Esophagus muscularis mucosa (tissue), 4 donors: ENCODE measurements at regions not wholly inside any gene's neighbourhood (a gene's known extent, or its start where the extent isn't known, plus 50 kb on each side); places are given as distances from the start of the nearest gene placed in this dataset.

Experiments
- DNase-seq: peaks from one replicate; pipeline ENCODE4 v3.0.0-alpha.2; 2017; ENCODE audit errors: extremely low spot score
- H3K27ac ChIP-seq, 4 donors: fragments of 200-600 bp; sonication (generic); replicated peaks in 1 of 4; 1 replicate in 3 of 4; 2 replicates in 1 of 4; pipeline ENCODE4 v1.5.1; 2016 to 2019; ENCODE audit warnings: mild to moderate bottlenecking in 1 of 4
- H3K27me3 ChIP-seq, 4 donors: fragments of 200-600 bp; sonication (generic); one replicate each; pipeline versions ENCODE4 v1.5.1 to v1.6.0; 2016 to 2019
- H3K36me3 ChIP-seq, 4 donors: fragments of 200-600 bp; sonication (generic); one replicate each; pipeline ENCODE4 v1.5.1; 2016 to 2019
- H3K4me1 ChIP-seq, 4 donors: fragments of 200-600 bp; sonication (generic); one replicate each; pipeline ENCODE4 v1.5.1; 2016 to 2019
- H3K4me3 ChIP-seq, 4 donors: fragments of 200-600 bp; sonication (generic); 1 replicate in 2 of 4; 2 replicates in 2 of 4; pipeline ENCODE4 v1.5.1; 2016 to 2019; ENCODE audit warnings: mild to moderate bottlenecking in 4 of 4, moderate library complexity in 1 of 4
- H3K9me3 ChIP-seq, 4 donors: fragments of 200-600 bp; sonication (generic); 1 replicate in 3 of 4; 2 replicates in 1 of 4; pipeline ENCODE4 v1.5.1; 2016 to 2019
- CTCF ChIP-seq, 3 experiments: fragments of 200-600 bp in 2 of 3; fragments of 450-650 bp in 1 of 3; sonication (generic) in 2 of 3; IDR thresholded peaks; one replicate each; pipeline ENCODE4 v1.5.1; 2017 to 2019; ENCODE audit warnings: antibody characterized with exemption in 3 of 3, mild to moderate bottlenecking in 2 of 3, moderate library complexity in 1 of 3
- EP300 ChIP-seq: sonication (generic); formaldehyde crosslinking; IDR thresholded peaks from one replicate; pipeline ENCODE4 v1.6.1; 2017; ENCODE audit warnings: antibody characterized with exemption
- POLR2A ChIP-seq: fragments of 450-650 bp; IDR thresholded peaks from one replicate; pipeline ENCODE4 v1.6.1; 2017; ENCODE audit warnings: antibody characterized with exemption, moderate library complexity, mild to moderate bottlenecking, low read depth
- POLR2AphosphoS5 ChIP-seq, 2 donors: sonication (generic); formaldehyde crosslinking; IDR thresholded peaks; one replicate each; pipeline ENCODE4 v1.6.1; 2017; ENCODE audit warnings: antibody characterized with exemption in 2 of 2
- WGBS: methylation state at CpG from one replicate; pipeline ENCODE4 v1.1.5; 2018; 5-methylcytosine and 5-hydroxymethylcytosine counted together
- intact Hi-C: fragments of 100-400 bp; cut with DNase I; formaldehyde crosslinking; loops from one replicate; pipeline ENCODE4 v1.15.1; 2023

DNA sequence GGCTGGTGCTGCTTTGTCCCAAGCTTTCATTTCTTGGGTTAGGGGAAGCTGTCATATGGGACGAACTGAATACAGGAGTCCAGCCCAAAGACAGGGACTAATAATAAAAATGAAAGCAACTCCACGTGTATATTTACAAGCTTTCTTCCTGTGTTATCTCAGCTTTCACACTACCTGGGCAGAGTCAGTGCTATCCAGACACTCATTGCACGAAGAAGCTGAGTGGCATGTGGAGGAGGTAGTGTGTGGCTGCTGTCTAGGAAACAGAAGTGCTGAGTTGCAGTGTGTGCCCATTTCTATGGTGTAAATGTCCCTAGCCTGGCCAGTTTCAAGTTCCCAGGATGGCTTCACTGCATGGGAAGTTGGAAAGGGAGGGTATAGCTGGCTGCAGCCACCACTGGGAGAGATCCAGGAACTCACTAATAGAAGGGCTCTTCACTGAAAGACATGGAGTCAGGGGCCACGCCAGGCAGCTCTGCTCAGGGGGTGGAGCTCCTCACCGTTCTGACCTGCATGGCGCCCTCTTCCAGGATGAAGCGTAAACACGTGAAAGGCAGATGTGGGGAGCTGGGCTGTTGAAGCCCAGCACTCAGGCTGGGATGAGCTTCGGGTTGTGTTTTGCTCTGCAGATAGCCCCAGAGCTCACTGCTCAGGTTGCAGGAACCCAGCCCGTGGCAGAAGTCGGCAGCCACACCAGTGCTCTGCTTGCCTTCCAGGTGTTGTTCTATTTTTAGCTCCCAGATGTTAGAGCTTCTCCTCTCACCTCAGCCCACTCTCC is 116.9 kb downstream of the IRX2 start:
- Histone ChIP-seq H3K27ac (no peak overlapping the region), H3K36me3 (no peaks in the 10 kb centered on the region), H3K9me3 (no peaks in the 10 kb centered on the region), H3K4me1 (no peaks in the 10 kb centered on the region), H3K27me3 (peaks cover 0 to 51% (median 0%) of the 10 kb centered on the region in 4 donors), H3K4me3 (no peak overlapping the region)
- no peak for TF ChIP-seq CTCF (IDR thresholded peaks at IDR 0.05)
- TF ChIP-seq POLR2AphosphoS5 (IDR thresholded peaks at IDR 0.05): no peak
- no peak for TF ChIP-seq POLR2A
- TF ChIP-seq EP300: no peak
- intact Hi-C loops: no loop called here
- WGBS: 51% methylated on average over 7 of the region's 11 CpGs
- DNase-seq: no peak

DNA sequence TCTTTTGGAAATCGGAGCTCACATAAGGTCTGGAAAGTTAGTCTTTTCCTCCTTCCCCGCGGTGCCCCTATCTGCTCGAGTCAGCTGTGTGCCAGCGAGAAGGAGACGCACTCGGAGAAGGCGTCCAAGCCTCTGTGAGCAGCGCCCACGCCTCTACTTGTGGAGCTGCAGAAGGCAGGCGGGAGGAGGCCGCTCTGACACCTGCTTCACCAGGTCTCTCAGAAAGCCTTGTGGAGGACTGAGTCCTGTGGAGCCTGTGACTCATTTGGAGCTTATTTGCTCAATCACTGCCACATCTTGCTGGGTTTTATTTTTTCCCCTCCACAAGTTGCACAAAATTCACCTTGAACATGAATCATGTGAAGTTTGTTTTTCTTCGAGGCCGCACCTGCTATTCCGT is 117.5 kb downstream of the IRX2 start:
- Histone ChIP-seq H3K4me3 (no peak overlapping the region), H3K9me3 (no peaks in the 10 kb centered on the region), H3K27me3 (peaks cover 0 to 51% (median 0%) of the 10 kb centered on the region in 4 donors), H3K4me1 (no peaks in the 10 kb centered on the region), H3K27ac (no peak overlapping the region), H3K36me3 (no peaks in the 10 kb centered on the region)
- no peak for DNase-seq
- WGBS: 88% methylated on average over 15 of the region's 15 CpGs
- TF ChIP-seq EP300: no peak
- no peak for TF ChIP-seq CTCF (IDR thresholded peaks at IDR 0.05)
- no peak for TF ChIP-seq POLR2A
- no peak for TF ChIP-seq POLR2AphosphoS5 (IDR thresholded peaks at IDR 0.05)
- intact Hi-C loops: no loop called here

GRCh38 chr5:2631758-2632157 is 119.7 kb downstream of the IRX2 start:
- no peak overlapping the region for H3K4me3 ChIP-seq
- no peaks in the 10 kb centered on the region for H3K36me3 ChIP-seq
- intact Hi-C loops: no loop called here
- H3K9me3 ChIP-seq: no peaks in the 10 kb centered on the region
- no peaks in the 10 kb centered on the region for H3K4me1 ChIP-seq
- no peak for DNase-seq
- WGBS: 47% methylated on average over 10 of the region's 11 CpGs
- TF ChIP-seq EP300 (no peak), POLR2AphosphoS5 (IDR thresholded peaks at IDR 0.05) (no peak), POLR2A (no peak), CTCF (IDR thresholded peaks at IDR 0.05) (no peak)
- H3K27ac ChIP-seq: no peak overlapping the region
- peaks cover 0 to 55% (median 0%) of the 10 kb centered on the region in 4 donors for H3K27me3 ChIP-seq

GRCh38 chr5:2629045-2629444 is 122.4 kb downstream of the IRX2 start:
- H3K36me3 ChIP-seq: no peaks in the 10 kb centered on the region
- intact Hi-C loops: no loop called here
- no peaks in the 10 kb centered on the region for H3K4me1 ChIP-seq
- 60% methylated on average over 7 of the region's 7 CpGs for WGBS
- TF ChIP-seq POLR2AphosphoS5 (IDR thresholded peaks at IDR 0.05) (no peak), EP300 (no peak), POLR2A (no peak), CTCF (IDR thresholded peaks at IDR 0.05) (no peak)
- H3K4me3 ChIP-seq: no peak overlapping the region
- no peaks in the 10 kb centered on the region for H3K9me3 ChIP-seq
- no peak for DNase-seq
- H3K27me3 ChIP-seq: peaks cover 0 to 29% (median 0%) of the 10 kb centered on the region in 4 donors
- no peak overlapping the region for H3K27ac ChIP-seq

- TF ChIP-seq POLR2A (no peak), CTCF (IDR thresholded peaks at IDR 0.05) (no peak), POLR2AphosphoS5 (IDR thresholded peaks at IDR 0.05) (no peak), EP300 (no peak)
- WGBS: 83% methylated on average over 13 of the region's 13 CpGs
- DNase-seq: no peak
- intact Hi-C loops: no loop called here
- Histone ChIP-seq H3K27me3 (peaks cover 0 to 19% (median 0%) of the 10 kb centered on the region in 4 donors), H3K36me3 (no peaks in the 10 kb centered on the region), H3K4me1 (no peaks in the 10 kb centered on the region), H3K9me3 (no peaks in the 10 kb centered on the region), H3K27ac (no peak overlapping the region), H3K4me3 (no peak overlapping the region)
Measured at GRCh38 chr5:2627867-2628266, 123.6 kb downstream of the IRX2 start.
